ENCODE measurements at regions not wholly inside any gene's neighbourhood (a gene's known extent, or its start where the extent isn't known, plus 50 kb on each side); places are given as distances from the start of the nearest gene placed in this dataset.
"Not testable (repeated sequence)": the region's sequence is repeated elsewhere in the genome, so short reads cannot be mapped to it uniquely, and the experiment has no call there.

DNA sequence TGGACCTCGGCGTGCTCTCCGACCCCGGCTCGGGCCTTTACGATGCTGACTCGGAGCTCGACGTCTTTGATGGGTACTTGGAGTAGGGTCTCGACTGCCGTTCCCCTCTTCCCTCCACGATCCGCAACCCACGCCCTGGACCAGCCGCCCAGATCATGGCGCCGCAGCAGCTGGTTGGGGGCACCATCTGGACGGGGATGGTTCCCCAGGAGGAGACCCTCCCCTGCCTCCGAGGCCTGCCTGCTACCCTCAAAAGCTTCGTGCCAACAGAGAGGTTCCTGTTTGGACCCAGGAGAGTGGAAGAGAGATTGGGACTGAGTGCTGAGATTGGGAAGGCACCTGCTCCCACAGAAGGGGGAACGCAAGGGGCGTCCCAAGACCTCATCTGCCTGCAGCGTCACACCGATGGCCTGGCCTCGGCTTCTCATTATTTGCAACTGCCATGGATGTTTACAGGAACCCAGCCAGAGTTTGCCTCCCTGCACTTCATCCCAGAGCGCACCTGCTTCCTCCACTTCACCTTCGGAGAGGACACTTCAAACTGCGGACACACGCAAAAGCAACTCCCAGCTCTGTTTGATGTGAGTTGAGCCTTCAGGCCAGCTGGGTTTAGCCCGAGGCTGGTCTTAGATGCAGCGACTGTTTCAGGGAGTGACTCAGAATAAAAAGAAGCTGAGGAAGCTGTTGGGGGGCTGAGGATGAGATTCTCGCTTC lies 58.9 kb downstream of the GOLGA6L7 start:
- ATAC-seq (replicated peaks) = peak; percentile 26
- not testable (repeated sequence) for H3K27ac Mint-ChIP-seq; H3K36me3 Mint-ChIP-seq (ENCODE audit: low read depth); H3K9me3 Mint-ChIP-seq; H3K4me1 Mint-ChIP-seq
- H3K27me3 Mint-ChIP-seq = peaks cover 32% of the 10 kb centered on the region
- H3K4me3 Mint-ChIP-seq = peak overlapping the region; percentile 41

- H3K4me3 Mint-ChIP-seq = peak overlapping the region; percentile 41
- H3K4me1 Mint-ChIP-seq; H3K27ac Mint-ChIP-seq; H3K36me3 Mint-ChIP-seq (ENCODE audit: low read depth); H3K9me3 Mint-ChIP-seq: not testable (repeated sequence)
- peaks cover 32% of the 10 kb centered on the region for H3K27me3 Mint-ChIP-seq
- ATAC-seq (replicated peaks) = peak; percentile 32
Observed at GRCh38 chr15:28788649-28789400, 59.6 kb downstream of the GOLGA6L7 start.

GRCh38 chr15:28788176-28788575 lies 60.3 kb downstream of the GOLGA6L7 start:
- not testable (repeated sequence) for H3K9me3 Mint-ChIP-seq; H3K27ac Mint-ChIP-seq; H3K36me3 Mint-ChIP-seq (ENCODE audit: low read depth); ATAC-seq (replicated peaks); H3K4me1 Mint-ChIP-seq
- Mint-ChIP-seq H3K27me3 (peaks cover 32% of the 10 kb centered on the region), H3K4me3 (peak overlapping the region; percentile 17)

DNA sequence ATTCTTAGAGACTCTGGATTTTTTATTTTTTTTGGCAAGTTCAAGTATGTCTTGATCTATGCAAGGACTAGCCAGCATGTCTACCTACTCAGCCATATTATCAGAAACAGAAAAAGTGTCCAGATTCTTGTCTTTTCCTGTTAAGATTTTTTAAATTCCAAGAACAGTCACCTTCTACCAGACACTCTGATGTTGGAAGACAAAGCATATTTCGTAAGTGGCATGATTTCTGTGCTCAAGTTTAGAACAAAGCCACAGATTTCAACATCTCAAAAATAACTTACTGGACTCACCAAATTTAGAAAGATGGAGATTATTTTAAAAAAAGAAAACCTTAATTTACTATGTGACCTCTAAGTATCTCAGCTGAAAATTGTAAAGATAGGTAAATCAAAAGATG lies 61.9 kb downstream of the GOLGA6L7 start:
- Mint-ChIP-seq H3K27ac (no peak overlapping the region), H3K4me1 (no peaks in the 10 kb centered on the region), H3K27me3 (peaks cover 20% of the 10 kb centered on the region), H3K36me3 (ENCODE audit: low read depth) (no peaks in the 10 kb centered on the region), H3K9me3 (no peaks in the 10 kb centered on the region), H3K4me3 (no peak overlapping the region)
- no peak for ATAC-seq (replicated peaks)

DNA sequence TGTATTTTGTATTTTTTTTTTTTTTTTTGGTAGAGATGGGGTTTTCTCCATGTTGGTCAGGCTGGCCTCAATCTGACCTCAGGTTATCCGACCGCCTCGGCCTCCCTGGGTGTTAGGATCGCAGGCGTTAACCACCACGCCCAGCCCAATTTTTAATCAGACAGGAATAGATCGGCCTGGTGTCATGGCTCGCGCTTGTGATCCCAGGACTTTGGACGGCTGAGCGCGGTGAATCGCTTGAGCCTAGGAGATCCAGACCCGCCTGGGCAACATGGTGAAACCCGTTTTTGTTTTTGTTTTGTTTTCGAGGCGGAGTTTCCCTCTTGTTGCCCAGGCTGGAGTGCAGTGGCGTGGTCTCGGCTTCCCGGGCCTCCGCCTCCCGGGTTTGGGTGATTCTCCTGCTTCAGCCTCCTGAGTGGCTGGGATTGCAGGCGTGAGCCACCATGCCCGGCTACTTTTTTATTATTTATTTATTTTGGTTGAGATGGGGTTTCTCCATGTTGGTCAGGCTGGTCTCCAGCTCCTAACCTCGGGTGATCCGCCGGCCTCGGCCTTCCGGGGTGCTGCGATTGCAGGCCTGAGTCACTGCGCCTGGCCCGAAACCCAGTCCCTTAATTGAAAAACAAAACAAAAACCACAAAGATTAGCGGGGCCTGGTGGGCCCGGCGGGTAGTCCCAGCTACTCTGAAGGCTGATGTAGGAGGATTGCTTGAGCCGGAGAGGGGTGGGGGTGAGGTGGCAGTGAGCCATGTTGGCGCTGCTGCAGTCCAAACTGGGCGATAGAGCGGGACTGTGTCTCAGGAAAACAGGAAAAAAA lies 63.9 kb downstream of the GOLGA6L7 start:
- not testable (repeated sequence) for H3K27ac Mint-ChIP-seq; ATAC-seq (replicated peaks); H3K36me3 Mint-ChIP-seq (ENCODE audit: low read depth); H3K4me3 Mint-ChIP-seq; H3K9me3 Mint-ChIP-seq; H3K4me1 Mint-ChIP-seq
- peaks cover 17% of the 10 kb centered on the region for H3K27me3 Mint-ChIP-seq

DNA sequence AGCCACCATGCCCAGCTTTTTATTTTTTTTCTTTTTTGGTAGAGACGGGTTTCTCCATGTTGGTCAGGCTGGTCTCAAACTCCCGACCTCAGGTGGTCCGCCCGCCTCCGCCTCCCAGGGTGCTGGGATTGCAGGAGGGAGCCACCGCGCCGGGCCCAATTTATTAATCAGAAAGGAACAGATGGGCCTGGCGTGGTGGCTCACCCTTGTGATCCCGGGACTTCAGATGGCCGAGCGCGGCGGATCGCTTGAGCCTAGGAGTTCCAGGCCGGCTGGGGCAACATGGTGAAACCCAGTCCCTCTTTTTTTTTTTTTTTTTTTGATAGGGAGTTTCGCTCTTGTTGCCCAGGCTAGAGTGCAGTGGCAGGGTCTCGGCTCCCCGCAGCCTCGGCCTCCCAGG lies 64.6 kb downstream of the GOLGA6L7 start:
- no peaks in the 10 kb centered on the region for H3K4me1 Mint-ChIP-seq
- H3K27ac Mint-ChIP-seq = no peak overlapping the region
- no peaks in the 10 kb centered on the region for H3K36me3 Mint-ChIP-seq (ENCODE audit: low read depth)
- H3K27me3 Mint-ChIP-seq = peaks cover 16% of the 10 kb centered on the region
- no peak overlapping the region for H3K4me3 Mint-ChIP-seq
- ATAC-seq (replicated peaks) = no peak
- no peaks in the 10 kb centered on the region for H3K9me3 Mint-ChIP-seq

GRCh38 chr15:28783466-28783865 lies 65.0 kb downstream of the GOLGA6L7 start:
- no peaks in the 10 kb centered on the region for H3K36me3 Mint-ChIP-seq (ENCODE audit: low read depth)
- no peak overlapping the region for H3K27ac Mint-ChIP-seq
- no peaks in the 10 kb centered on the region for H3K9me3 Mint-ChIP-seq
- peaks cover 16% of the 10 kb centered on the region for H3K27me3 Mint-ChIP-seq
- no peak overlapping the region for H3K4me3 Mint-ChIP-seq
- H3K4me1 Mint-ChIP-seq = no peaks in the 10 kb centered on the region
- ATAC-seq (replicated peaks) = no peak

GRCh38 chr15:28778397-28778796 lies 66.2 kb upstream of the GOLGA8M start:
- not testable (repeated sequence) for H3K9me3 Mint-ChIP-seq; H3K4me1 Mint-ChIP-seq; ATAC-seq (replicated peaks); H3K27ac Mint-ChIP-seq; H3K4me3 Mint-ChIP-seq; H3K27me3 Mint-ChIP-seq; H3K36me3 Mint-ChIP-seq (ENCODE audit: low read depth)

GRCh38 chr15:28772857-28773256 lies 60.6 kb upstream of the GOLGA8M start:
- not testable (repeated sequence) for ATAC-seq (replicated peaks); H3K36me3 Mint-ChIP-seq (ENCODE audit: low read depth); H3K9me3 Mint-ChIP-seq; H3K4me1 Mint-ChIP-seq; H3K4me3 Mint-ChIP-seq; H3K27me3 Mint-ChIP-seq; H3K27ac Mint-ChIP-seq
